ENCODE measurements at regions not wholly inside any gene's neighbourhood (a gene's known extent, or its start where the extent isn't known, plus 50 kb on each side); places are given as distances from the start of the nearest gene placed in this dataset.

GRCh38 chr10:78170026-78170475 lies 136.4 kb downstream of the RPS24 start:
- 90% methylated on average over 3 of the region's 3 CpGs for WGBS

GRCh38 chr10:78171633-78172400 lies 138.2 kb downstream of the RPS24 start:
- no peak overlapping the region for H3K4me3 ChIP-seq (ENCODE audit: low read depth, low read length)
- H3K4me1 ChIP-seq (ENCODE audit: insufficient read depth) = no peaks in the 10 kb centered on the region
- no peak for DNase-seq (ENCODE audit: extremely low spot score)
- no peaks in the 10 kb centered on the region for H3K36me3 ChIP-seq (ENCODE audit: insufficient read depth)
- 72% methylated on average over 6 of the region's 6 CpGs for WGBS
- no peak overlapping the region for H3K27ac ChIP-seq (ENCODE audit: low read depth)

More at GRCh38 chr10:78170026-78170475, 136.4 kb downstream of the RPS24 start:
- Histone ChIP-seq H3K4me1 (ENCODE audit: insufficient read depth) (no peaks in the 10 kb centered on the region), H3K27ac (ENCODE audit: low read depth) (no peak overlapping the region), H3K36me3 (ENCODE audit: insufficient read depth) (no peaks in the 10 kb centered on the region), H3K4me3 (ENCODE audit: low read depth, low read length) (no peak overlapping the region)
- DNase-seq (ENCODE audit: extremely low spot score) = no peak

- H3K4me1 ChIP-seq (ENCODE audit: insufficient read depth) = no peaks in the 10 kb centered on the region
- WGBS = 90% methylated on average over 6 of the region's 6 CpGs
- no peak for DNase-seq (ENCODE audit: extremely low spot score)
- H3K36me3 ChIP-seq (ENCODE audit: insufficient read depth) = no peaks in the 10 kb centered on the region
- no peak overlapping the region for H3K27ac ChIP-seq (ENCODE audit: low read depth)
- no peak overlapping the region for H3K4me3 ChIP-seq (ENCODE audit: low read depth, low read length)
Observed at GRCh38 chr10:78173360-78174015, 139.8 kb downstream of the RPS24 start.

- WGBS = 71% methylated on average over 5 of the region's 5 CpGs
- DNase-seq (ENCODE audit: extremely low spot score) = no peak
Observed at GRCh38 chr10:78175444-78176015, 141.9 kb downstream of the RPS24 start.

GRCh38 chr10:78176320-78177317 lies 143.0 kb downstream of the RPS24 start:
- WGBS = 94% methylated on average over 24 of the region's 24 CpGs
- H3K4me3 ChIP-seq (ENCODE audit: low read depth, low read length) = no peak overlapping the region
- H3K27ac ChIP-seq (ENCODE audit: low read depth) = no peak overlapping the region
- no peaks in the 10 kb centered on the region for H3K4me1 ChIP-seq (ENCODE audit: insufficient read depth)
- H3K36me3 ChIP-seq (ENCODE audit: insufficient read depth) = no peaks in the 10 kb centered on the region
- no peak for DNase-seq (ENCODE audit: extremely low spot score)

More at GRCh38 chr10:78175444-78176015, 141.9 kb downstream of the RPS24 start:
- no peak overlapping the region for H3K4me3 ChIP-seq (ENCODE audit: low read depth, low read length)
- no peak overlapping the region for H3K27ac ChIP-seq (ENCODE audit: low read depth)
- no peaks in the 10 kb centered on the region for H3K36me3 ChIP-seq (ENCODE audit: insufficient read depth)
- H3K4me1 ChIP-seq (ENCODE audit: insufficient read depth) = no peaks in the 10 kb centered on the region

- 84% methylated on average over 20 of the region's 20 CpGs for WGBS
Observed at GRCh38 chr10:78177491-78178185, 144.0 kb downstream of the RPS24 start.

GRCh38 chr10:78178397-78178796 lies 144.7 kb downstream of the RPS24 start:
- DNase-seq (ENCODE audit: extremely low spot score) = no peak
- no peak overlapping the region for H3K27ac ChIP-seq (ENCODE audit: low read depth)
- no peak overlapping the region for H3K4me3 ChIP-seq (ENCODE audit: low read depth, low read length)
- H3K4me1 ChIP-seq (ENCODE audit: insufficient read depth) = no peaks in the 10 kb centered on the region
- WGBS = 80% methylated on average over 8 of the region's 8 CpGs
- H3K36me3 ChIP-seq (ENCODE audit: insufficient read depth) = no peaks in the 10 kb centered on the region

More at GRCh38 chr10:78177491-78178185, 144.0 kb downstream of the RPS24 start:
- Histone ChIP-seq H3K4me1 (ENCODE audit: insufficient read depth) (no peaks in the 10 kb centered on the region), H3K27ac (ENCODE audit: low read depth) (no peak overlapping the region), H3K36me3 (ENCODE audit: insufficient read depth) (no peaks in the 10 kb centered on the region), H3K4me3 (ENCODE audit: low read depth, low read length) (no peak overlapping the region)
- DNase-seq (ENCODE audit: extremely low spot score) = no peak

GRCh38 chr10:78178940-78179339 lies 145.3 kb downstream of the RPS24 start:
- no peaks in the 10 kb centered on the region for H3K36me3 ChIP-seq (ENCODE audit: insufficient read depth)
- no peak overlapping the region for H3K4me3 ChIP-seq (ENCODE audit: low read depth, low read length)
- no peak overlapping the region for H3K27ac ChIP-seq (ENCODE audit: low read depth)
- no peaks in the 10 kb centered on the region for H3K4me1 ChIP-seq (ENCODE audit: insufficient read depth)
- DNase-seq (ENCODE audit: extremely low spot score) = no peak
- 40% methylated on average over 7 of the region's 7 CpGs for WGBS

- no peak for DNase-seq (ENCODE audit: extremely low spot score)
- Histone ChIP-seq H3K36me3 (ENCODE audit: insufficient read depth) (no peaks in the 10 kb centered on the region), H3K27ac (ENCODE audit: low read depth) (no peak overlapping the region), H3K4me1 (ENCODE audit: insufficient read depth) (no peaks in the 10 kb centered on the region), H3K4me3 (ENCODE audit: low read depth, low read length) (no peak overlapping the region)
- 83% methylated on average over 22 of the region's 22 CpGs for WGBS
Observed at GRCh38 chr10:78179886-78180705, 146.4 kb downstream of the RPS24 start.

- DNase-seq (ENCODE audit: extremely low spot score) = no peak
- Histone ChIP-seq H3K36me3 (ENCODE audit: insufficient read depth) (no peaks in the 10 kb centered on the region), H3K4me1 (ENCODE audit: insufficient read depth) (no peaks in the 10 kb centered on the region), H3K4me3 (ENCODE audit: low read depth, low read length) (no peak overlapping the region), H3K27ac (ENCODE audit: low read depth) (no peak overlapping the region)
- WGBS = 93% methylated on average over 6 of the region's 6 CpGs
Observed at GRCh38 chr10:78181381-78182055, 147.9 kb downstream of the RPS24 start.

- no peak overlapping the region for H3K4me3 ChIP-seq (ENCODE audit: low read depth, low read length)
- 95% methylated on average over 1 of the region's 1 CpG for WGBS
- no peaks in the 10 kb centered on the region for H3K4me1 ChIP-seq (ENCODE audit: insufficient read depth)
- H3K36me3 ChIP-seq (ENCODE audit: insufficient read depth) = no peaks in the 10 kb centered on the region
- no peak overlapping the region for H3K27ac ChIP-seq (ENCODE audit: low read depth)
- no peak for DNase-seq (ENCODE audit: extremely low spot score)
Observed at GRCh38 chr10:78182841-78183240, 149.2 kb downstream of the RPS24 start.
